Stromal cell of bone marrow (primary cell): ENCODE measurements at regions not wholly inside any gene's neighbourhood (a gene's known extent, or its start where the extent isn't known, plus 50 kb on each side); places are given as distances from the start of the nearest gene placed in this dataset.
"Not testable (repeated sequence)": the region's sequence is repeated elsewhere in the genome, so short reads cannot be mapped to it uniquely, and the experiment has no call there.

Experiments used
- DNase-seq: peaks from one replicate; pipeline ENCODE4 v3.0.0-alpha.2; 2012; ENCODE audit warnings: low read depth

GRCh38 chr20:43404878-43405277 is 52.8 kb upstream of the SRSF6 start:
- DNase-seq: no peak

GRCh38 chr20:43400882-43401281 is 56.8 kb upstream of the SRSF6 start:
- DNase-seq: not testable (repeated sequence)

GRCh38 chr20:43398676-43399324 is 58.9 kb upstream of the SRSF6 start:
- DNase-seq: no peak

DNA sequence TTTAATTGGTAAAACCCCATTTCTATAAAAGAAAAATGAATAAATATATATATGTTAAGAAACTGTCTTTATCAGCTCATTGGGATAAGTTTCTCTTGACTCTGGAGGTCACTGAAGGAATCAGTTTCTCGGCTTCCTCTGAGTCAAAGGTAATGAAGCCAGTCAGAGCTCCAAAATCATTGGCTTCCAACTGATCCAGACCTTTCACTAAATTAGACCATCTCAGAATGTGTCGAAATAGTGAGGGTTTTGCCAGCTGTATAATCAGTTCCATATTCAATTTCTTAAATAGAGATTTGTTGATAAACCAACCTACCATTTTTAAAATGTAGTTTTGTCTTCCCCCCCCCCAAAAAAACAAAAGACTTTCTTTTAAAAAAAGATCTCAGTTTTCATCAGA is 60.5 kb upstream of the SRSF6 start:
- no peak for DNase-seq

- no peak for DNase-seq
Measured at GRCh38 chr20:43393052-43393451, 64.6 kb upstream of the SRSF6 start.

GRCh38 chr20:43392561-43392960 is 65.1 kb upstream of the SRSF6 start:
- no peak for DNase-seq

DNA sequence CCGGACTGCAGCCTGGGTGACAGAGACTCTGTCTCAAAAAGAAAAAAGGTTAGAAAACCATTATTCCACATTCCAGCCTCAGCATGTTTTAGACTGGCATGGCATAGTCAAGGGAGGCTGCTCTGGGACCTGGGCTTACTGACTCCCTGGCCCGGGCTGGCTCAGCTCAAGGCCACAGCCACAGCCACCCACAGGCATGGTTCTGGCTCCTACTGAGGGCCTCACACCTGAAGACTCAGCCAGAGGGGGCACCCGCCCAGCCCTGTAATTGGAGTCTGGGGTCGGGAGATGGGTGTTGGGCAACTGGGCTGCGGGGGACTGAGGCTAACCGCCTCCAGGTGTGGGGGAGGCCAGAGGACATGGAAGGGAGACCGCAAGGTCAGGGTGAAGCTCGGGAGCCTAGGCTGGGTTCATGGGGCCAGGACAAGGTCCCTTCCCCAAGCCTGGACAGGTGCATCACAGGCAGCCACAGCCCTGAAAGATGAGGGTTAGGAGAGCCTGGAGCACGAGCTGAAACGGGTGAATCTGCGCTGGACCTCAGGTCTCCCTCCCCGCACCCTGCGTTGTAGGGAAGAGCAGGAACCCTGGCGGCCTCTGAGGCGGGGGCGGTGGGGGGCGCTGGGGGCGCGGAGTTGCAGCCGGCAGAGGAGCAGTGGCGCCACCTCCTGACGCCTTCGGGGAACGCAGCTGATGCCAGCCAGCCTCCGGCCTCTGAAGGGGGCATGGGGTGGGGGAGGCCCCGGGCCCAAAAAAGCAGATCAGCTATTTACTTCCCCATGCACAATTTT is 67.7 kb upstream of the SRSF6 start:
- no peak for DNase-seq

DNA sequence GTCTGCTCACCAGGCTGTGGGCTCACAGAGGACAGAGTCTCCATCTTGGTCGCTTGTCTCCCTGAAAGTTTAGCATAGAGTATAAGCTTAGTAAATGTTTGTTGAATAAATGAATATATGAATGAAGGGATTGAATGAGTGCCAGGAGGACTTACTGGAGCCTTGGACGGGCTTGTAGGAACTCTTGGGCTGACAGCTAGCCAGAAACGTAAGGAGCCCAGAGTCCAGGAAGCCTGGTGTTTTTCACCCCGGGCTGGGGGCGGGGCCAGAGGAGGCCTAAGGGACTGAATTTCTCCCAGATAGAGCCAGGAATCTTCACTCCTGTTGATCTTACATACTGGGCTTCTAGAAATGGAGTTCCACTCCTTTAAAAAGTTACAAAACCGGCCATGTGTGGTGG is 68.5 kb upstream of the SRSF6 start:
- no peak for DNase-seq

DNA sequence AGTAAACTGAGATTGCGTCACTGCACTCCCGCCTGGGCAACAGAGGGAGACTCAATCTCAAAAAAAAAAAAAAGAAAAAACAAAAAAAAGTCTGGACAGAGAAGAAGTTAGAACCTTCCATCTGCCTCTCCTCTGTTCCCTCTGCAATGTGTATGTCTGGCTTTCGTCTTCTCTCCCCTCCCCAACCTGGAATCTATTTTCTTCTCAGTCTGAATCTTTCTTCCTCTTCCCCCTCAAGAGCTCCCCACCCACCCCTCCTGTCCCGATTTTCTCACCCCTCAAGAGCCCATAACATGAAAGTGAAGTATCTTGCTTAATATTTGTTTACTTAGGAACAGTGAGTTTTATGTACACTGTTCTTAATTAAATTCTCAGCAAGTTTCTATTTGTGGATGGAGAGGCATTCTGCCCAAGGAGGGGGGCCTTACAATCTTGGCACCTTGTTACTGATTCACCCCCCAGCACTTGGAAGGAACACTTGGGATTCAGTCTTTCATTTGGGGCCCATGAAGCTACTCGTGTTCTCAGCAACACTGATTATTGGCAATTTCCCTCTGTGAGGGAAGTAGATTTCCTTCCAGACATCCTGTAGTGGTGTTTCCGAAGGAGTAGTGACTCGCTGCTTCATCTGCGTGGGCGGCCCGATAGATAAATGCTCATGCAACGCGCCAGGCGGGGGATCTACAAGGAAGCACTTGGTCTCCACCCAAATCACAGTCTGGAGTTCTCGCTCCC is 69.3 kb upstream of the SRSF6 start:
- DNase-seq: no peak

DNA sequence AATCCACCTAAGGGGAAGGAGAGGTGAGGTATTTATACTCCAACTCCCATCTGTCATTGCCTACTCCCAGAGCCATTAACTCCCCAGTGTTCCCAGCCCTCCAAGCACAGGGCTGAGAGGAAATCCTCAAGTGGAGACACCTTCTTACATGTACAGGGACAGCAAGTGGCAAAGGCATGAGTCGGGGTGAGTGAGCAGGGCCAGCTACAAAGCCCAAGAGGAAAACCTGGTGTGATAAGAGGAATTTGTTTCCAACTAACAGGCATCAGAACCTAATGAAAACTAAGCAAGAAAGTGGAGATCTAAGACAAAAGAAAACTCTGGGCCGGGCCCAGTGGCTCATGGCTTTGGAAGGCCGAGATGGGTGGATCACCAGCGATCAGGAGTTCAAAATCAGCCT is 70.0 kb upstream of the SRSF6 start:
- no peak for DNase-seq

DNA sequence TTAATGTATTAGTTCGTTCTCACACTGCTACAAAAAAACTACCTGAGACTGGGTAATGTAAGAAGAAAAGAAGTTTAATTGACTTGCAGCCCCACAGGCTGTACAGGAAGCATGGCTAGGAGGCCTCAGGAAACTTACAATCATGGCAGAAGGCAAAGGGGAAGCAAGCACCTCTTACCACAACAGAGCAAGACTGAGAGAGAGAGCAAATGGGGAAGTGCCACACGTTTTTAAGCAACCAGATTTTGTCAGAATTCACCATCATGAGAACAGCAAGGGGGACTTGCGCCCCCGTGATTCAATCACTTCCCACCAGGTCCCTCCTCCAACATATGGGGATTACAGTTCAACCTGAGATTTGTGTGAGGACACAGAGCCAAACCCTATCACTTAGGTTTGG is 70.8 kb upstream of the SRSF6 start:
- no peak for DNase-seq

DNA sequence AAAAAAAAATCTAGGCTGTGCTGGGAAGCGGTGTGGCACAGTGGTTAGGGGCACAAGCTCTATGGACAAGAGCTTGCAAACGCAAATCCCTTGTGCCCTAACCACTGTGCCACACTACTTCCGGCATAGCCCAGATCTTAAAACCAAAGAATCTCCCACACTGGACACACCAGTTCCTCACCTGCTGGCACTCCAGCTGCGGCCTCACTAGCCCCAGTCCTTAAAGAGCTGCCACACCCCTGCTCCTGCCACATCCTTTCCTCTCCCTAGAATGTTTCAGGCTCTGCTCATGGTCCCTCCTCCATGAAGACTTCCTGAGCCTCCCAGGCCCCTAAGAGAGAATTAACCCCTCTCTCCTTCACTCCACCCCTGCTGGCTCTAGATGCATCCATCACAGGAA is 71.8 kb upstream of the SRSF6 start:
- no peak for DNase-seq

DNA sequence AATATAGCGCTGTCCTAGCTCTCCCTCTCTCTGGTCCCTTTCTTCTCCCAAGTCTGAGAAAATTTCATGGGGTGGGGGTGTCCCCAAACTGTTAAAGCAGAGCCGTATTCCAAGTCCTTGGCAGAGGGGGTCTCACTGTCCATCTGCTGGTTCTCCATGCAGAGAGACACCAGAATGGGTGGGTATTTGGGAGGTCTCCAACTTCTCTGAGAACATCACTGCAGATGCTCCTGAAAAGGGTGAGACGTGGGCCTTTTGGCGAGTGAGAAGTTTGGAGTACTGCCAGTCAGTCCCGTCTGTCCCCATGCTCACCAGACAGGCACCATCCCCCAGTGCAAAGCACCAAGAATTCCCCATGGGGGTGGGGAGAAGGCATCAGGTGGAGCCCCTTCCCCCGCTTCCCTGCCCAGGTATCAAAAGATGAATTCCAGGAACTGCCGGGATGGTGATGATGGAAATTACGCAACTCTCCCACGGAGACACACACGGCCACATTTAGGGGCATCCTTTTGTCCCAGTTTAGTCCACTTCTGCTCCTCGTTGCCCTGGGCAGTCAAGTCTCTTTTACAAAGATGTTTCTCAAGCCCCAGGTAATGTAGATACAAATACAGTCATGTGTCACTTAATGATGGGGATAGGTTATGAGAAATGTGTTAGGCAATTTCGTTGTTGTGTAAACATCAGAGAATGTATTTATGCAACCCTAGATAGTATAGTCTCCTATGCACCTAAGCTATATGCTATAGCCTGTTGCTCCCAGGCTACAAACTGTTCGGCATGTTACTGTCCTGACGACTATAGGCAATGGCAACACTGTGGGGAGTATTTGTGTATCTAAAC is 73.4 kb upstream of the SRSF6 start:
- no peak for DNase-seq

- no peak for DNase-seq
Measured at GRCh38 chr20:43383026-43383795, 74.5 kb upstream of the SRSF6 start.

- not testable (repeated sequence) for DNase-seq
Measured at GRCh38 chr20:43382135-43382534, 75.6 kb upstream of the SRSF6 start.

DNA sequence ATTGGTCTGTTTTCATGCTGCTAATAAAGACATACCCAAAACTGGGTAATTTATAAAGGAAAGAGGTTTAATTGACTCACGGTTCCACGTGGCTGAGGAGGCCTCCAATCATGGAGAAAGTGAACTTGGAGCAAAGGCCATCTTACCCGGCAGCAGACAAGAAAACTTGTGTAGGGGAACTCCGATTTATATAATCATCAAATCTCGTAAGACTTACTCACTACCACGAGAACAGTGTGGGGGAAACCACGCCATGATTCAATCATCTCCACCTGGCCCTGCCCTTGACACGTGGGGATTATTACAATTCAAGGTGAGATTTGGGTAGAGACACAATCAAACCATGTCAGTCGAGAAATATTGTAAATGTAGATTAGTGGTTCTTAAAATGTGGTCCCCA is 76.2 kb upstream of the SRSF6 start:
- not testable (repeated sequence) for DNase-seq

DNA sequence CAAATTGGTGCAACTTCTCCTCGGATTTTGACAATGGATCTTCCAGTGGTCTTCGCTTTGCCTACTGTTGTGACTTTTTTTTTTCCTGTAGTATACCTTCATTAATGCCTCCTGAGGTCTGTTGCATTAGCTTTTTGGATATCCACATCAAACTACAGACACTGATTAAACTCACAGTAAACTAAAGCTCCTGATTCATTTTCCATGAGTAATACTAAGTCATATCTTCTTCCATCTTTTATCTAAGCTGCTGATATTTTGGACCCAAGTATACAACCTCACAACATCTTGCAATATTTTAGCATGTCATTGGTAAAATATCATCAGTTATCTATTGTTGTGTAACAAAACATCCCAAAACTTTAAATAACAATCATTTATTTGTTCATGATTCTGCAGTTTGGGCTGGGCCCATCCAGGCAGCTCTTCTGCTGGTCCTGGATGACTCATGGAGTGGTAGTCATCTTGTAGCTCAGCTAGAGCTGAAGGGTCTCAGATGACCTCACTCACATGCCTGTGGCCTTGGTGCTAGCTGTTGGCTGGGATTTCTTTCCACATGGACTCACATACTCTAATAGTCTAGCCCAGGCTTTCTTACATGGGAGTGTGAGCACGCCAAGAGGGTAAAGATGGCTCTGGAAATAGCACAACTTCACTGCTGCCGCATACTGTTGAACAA is 78.3 kb upstream of the SRSF6 start:
- DNase-seq: peak; percentile 72

- no peak for DNase-seq
Measured at GRCh38 chr20:43376831-43377230, 80.9 kb upstream of the SRSF6 start.

GRCh38 chr20:43375591-43375990 is 82.1 kb upstream of the SRSF6 start:
- no peak for DNase-seq

DNA sequence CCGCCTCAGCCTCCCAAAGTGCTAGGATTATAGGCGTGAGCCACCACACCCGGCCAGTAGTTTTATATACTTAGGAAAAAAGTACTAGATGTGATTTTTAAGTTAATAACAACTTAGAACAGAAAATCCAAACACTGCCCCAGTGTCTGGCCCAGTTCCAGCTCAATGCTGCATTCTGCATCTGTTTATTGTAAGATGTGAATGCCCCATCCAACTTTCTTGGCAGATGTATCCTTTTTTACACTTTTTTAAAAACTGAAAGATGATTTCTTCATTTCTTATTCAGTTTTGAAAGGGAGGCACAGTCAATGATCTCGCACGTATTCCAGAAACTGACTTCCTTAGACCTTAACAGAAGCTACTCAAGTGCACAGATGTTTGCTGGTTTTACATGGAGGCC is 85.6 kb upstream of the SRSF6 start:
- DNase-seq: no peak

GRCh38 chr20:43365691-43366090 is 92.0 kb upstream of the SRSF6 start:
- DNase-seq: no peak
